HCT116 (cell line): ENCODE measurements at regions not wholly inside any gene's neighbourhood (a gene's known extent, or its start where the extent isn't known, plus 50 kb on each side); places are given as distances from the start of the nearest gene placed in this dataset.

Experiments used
- ATAC-seq: fragments of 200-7000 bp; cut with Tn5 transposase; 2 replicates; pipeline ENCODE4 v1.9.1; 2020; ENCODE audit warnings: mild to moderate bottlenecking, moderate library complexity
- BruUV-seq: library from RNA; stranded (reverse); fragments of 400-500 nt; replicated peaks from 2 replicates; lab custom pipeline; 2021; lab: Mats Ljungman, UMichigan
- CTCF ChIA-PET: fragments of 300-600 bp; sonication (Branson Sonifier 250); formaldehyde crosslinking; loops from one replicate; lab custom pipeline; 2021; ENCODE audit warnings: antibody characterized with exemption; lab: Charles Lee
- POLR2A ChIA-PET: fragments of 300-600, 350-600 bp; sonication (Branson Sonifier 250); formaldehyde crosslinking; loops from one replicate; lab custom pipeline; 2021; ENCODE audit warnings: antibody characterized with exemption; lab: Charles Lee
- RAD21 ChIA-PET, 2 experiments: fragments of 300-600 bp; sonication (Branson Sonifier 250); formaldehyde crosslinking; loops; one replicate each; lab custom pipeline; 2023; ENCODE audit warnings: low total read pairs in 2 of 2; ENCODE audit not compliant: uncharacterized antibody in 2 of 2, unreplicated experiment in 2 of 2, low non-redundant PET in 1 of 2; lab: Charles Lee
- DNase-seq: peaks from one replicate; pipeline ENCODE4 v3.0.0-alpha.2; 2010; ENCODE audit warnings: low read depth, low spot score
- H2AFZ ChIP-seq: fragments of 200-600 bp; shearing (Covaris generic), sonication (generic); 2 replicates; pipeline ENCODE4 v1.6.1; 2017; ENCODE audit warnings: low read depth, mixed run types, mixed read lengths, antibody characterized with exemption, low read length; ENCODE audit not compliant: poor library complexity, severe bottlenecking
- H3K27ac ChIP-seq: 2 replicates; pipeline ENCODE4 v1.5.1; 2012; ENCODE audit warnings: low read depth, low read length
- H3K27me3 ChIP-seq: fragments of 200-600 bp; sonication (generic); 2 replicates; pipeline ENCODE4 v1.6.1; 2016; ENCODE audit warnings: mixed run types, low read length, mixed read lengths; ENCODE audit not compliant: insufficient read depth
- H3K36me3 ChIP-seq, 2 experiments: fragments of 200-500 bp in 1 of 2; fragments of 200-600 bp in 1 of 2; sonication (Bioruptor generic) in 1 of 2; sonication (generic) in 1 of 2; 2 replicates each; pipeline versions ENCODE4 v1.5.1 to v1.6.1; 2014 to 2016; ENCODE audit warnings: low read length in 2 of 2, inconsistent platforms in 1 of 2, mixed read lengths in 1 of 2, mixed run types in 1 of 2; ENCODE audit not compliant: insufficient read depth in 2 of 2, control insufficient read depth in 1 of 2
- H3K4me1 ChIP-seq, 2 experiments: fragments of 200-600 bp in 1 of 2; sonication (generic) in 1 of 2; 2 replicates each; pipeline versions ENCODE4 v1.5.1 to v1.6.1; 2012 to 2017; ENCODE audit warnings: low read length in 2 of 2, inconsistent platforms in 1 of 2, mild to moderate bottlenecking in 1 of 2, mixed read lengths in 1 of 2, mixed run types in 1 of 2, moderate library complexity in 1 of 2; ENCODE audit not compliant: insufficient read depth in 2 of 2, control insufficient read depth in 1 of 2
- H3K4me2 ChIP-seq: fragments of 200-600 bp; sonication (generic); 2 replicates; pipeline ENCODE4 v1.6.1; 2017; ENCODE audit warnings: mixed run types, low read length, mixed read lengths
- H3K4me3 ChIP-seq, 2 experiments: fragments of 200-600 bp in 1 of 2; sonication (generic) in 1 of 2; replicated peaks in 1 of 2; 2 replicates each; pipeline ENCODE4 v1.5.1; 2011 to 2016; ENCODE audit warnings: low read length in 2 of 2, control low read depth in 1 of 2, low read depth in 1 of 2, mild to moderate bottlenecking in 1 of 2, mixed read lengths in 1 of 2, mixed run types in 1 of 2
- H3K79me2 ChIP-seq: fragments of 200-600 bp; sonication (generic); 2 replicates; pipeline ENCODE4 v1.6.1; 2017; ENCODE audit warnings: mild to moderate bottlenecking, mixed run types, low read length, moderate library complexity, mixed read lengths; ENCODE audit not compliant: insufficient read depth
- H3K9ac ChIP-seq: fragments of 200-600 bp; sonication (generic); 2 replicates; pipeline ENCODE4 v1.6.1; 2016; ENCODE audit warnings: low read length, mixed read lengths
- H3K9me2 ChIP-seq: fragments of 200-600 bp; sonication (generic), shearing (Covaris generic); 2 replicates; pipeline ENCODE4 v1.6.1; 2017; ENCODE audit warnings: mixed run types, mild to moderate bottlenecking, moderate library complexity; ENCODE audit not compliant: insufficient read depth
- H3K9me3 ChIP-seq, 2 experiments: fragments of 200-500 bp in 1 of 2; fragments of 200-600 bp in 1 of 2; sonication (Bioruptor generic) in 1 of 2; sonication (generic) in 1 of 2; 2 replicates each; pipeline ENCODE4 v1.6.1; 2014 to 2017; ENCODE audit warnings: low read length in 2 of 2, mixed read lengths in 2 of 2, inconsistent platforms in 1 of 2, low read depth in 1 of 2, mild to moderate bottlenecking in 1 of 2, mixed run types in 1 of 2, moderate library complexity in 1 of 2; ENCODE audit not compliant: control insufficient read depth in 1 of 2, insufficient read depth in 1 of 2
- H4K20me1 ChIP-seq: fragments of 200-600 bp; sonication (generic), shearing (Covaris generic); 2 replicates; pipeline ENCODE4 v1.6.1; 2017; ENCODE audit warnings: mixed run types, mild to moderate bottlenecking, moderate library complexity; ENCODE audit not compliant: insufficient read depth
- JUND ChIP-seq: IDR thresholded peaks from 2 replicates; pipeline ENCODE4 v1.6.1; 2012
- POLR2A ChIP-seq: IDR thresholded peaks from 2 replicates; pipeline ENCODE4 v1.7.0; 2011; ENCODE audit warnings: borderline replicate concordance; ENCODE audit not compliant: insufficient read depth, insufficient read length; ENCODE audit errors: extremely low read depth
- POLR2AphosphoS5 ChIP-seq: IDR thresholded peaks from 2 replicates; pipeline ENCODE4 v1.6.1; 2011; ENCODE audit warnings: mild to moderate bottlenecking, low read depth, low read length, moderate library complexity
- RAD21 ChIP-seq: IDR thresholded peaks from 2 replicates; pipeline ENCODE4 v1.6.1; 2012; ENCODE audit warnings: low read depth, mild to moderate bottlenecking
- SP1 ChIP-seq: IDR thresholded peaks from 2 replicates; pipeline ENCODE4 v1.6.1; 2012; ENCODE audit warnings: low read depth
- TCF7L2 ChIP-seq: IDR thresholded peaks from 2 replicates; pipeline ENCODE4 v1.7.0; 2011; ENCODE audit warnings: borderline replicate concordance, inconsistent platforms; ENCODE audit not compliant: insufficient read depth, insufficient read length; ENCODE audit errors: extremely low read depth
- ZNF274 ChIP-seq: fragments of 200-500 bp; sonication (Bioruptor generic); IDR thresholded peaks from 2 replicates; pipeline ENCODE4 v1.6.1; 2014; ENCODE audit warnings: mild to moderate bottlenecking, low read depth, low read length, inconsistent platforms
- intact Hi-C: fragments of 100-400 bp; cut with micrococcal nuclease; formaldehyde crosslinking; loops from 2 replicates; pipeline ENCODE4 v1.10.0; 2022
- TF ChIP-seq, protein P1 (sequence below), 3 experiments: fragments of 200-600 bp in 1 of 3; sonication (generic) in 1 of 3; IDR thresholded peaks in 2 of 3; conservative IDR thresholded peaks in 1 of 3; 2 replicates each; pipeline ENCODE4 v1.5.1; 2012 to 2017; ENCODE audit warnings: low read depth in 2 of 3, low read length in 2 of 3, antibody characterized with exemption in 1 of 3, borderline replicate concordance in 1 of 3, control low read depth in 1 of 3, mild to moderate bottlenecking in 1 of 3, mixed read lengths in 1 of 3, mixed run types in 1 of 3, moderate library complexity in 1 of 3; ENCODE audit not compliant: insufficient read depth in 1 of 3
- TF ChIP-seq, protein P2 (sequence below): IDR thresholded peaks from 2 replicates; pipeline ENCODE4 v1.6.1; 2012
- TF ChIP-seq, protein P3 (sequence below): IDR thresholded peaks from 2 replicates; pipeline ENCODE4 v1.6.1; 2011; ENCODE audit warnings: mild to moderate bottlenecking, low read length, moderate library complexity; ENCODE audit not compliant: insufficient replicate concordance; ENCODE audit errors: extremely low read depth

DNA sequence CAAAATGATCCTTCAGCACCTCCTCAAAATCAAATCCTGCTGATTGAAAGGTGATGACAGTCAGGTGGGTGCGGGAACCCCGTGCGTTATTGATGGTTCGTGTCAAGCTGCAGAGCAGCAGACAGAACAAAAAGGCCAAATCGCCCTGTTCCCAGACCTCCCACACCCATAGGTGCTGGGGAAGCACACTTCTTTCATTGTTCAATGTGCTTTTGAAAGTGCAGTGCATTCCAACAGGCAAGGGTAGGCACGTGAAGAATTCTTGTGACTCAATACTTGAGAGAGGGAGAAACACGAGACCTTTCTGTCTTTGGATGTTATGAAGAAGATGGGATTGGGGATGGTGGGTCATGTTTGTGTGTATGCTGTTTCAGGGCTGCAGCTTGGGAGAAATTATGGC lies 514.0 kb downstream of the MCTP2 start:
- Histone ChIP-seq H3K9me3 (no peaks in the 10 kb centered on the region), H3K27ac (no peak overlapping the region), H3K79me2 (no peaks in the 10 kb centered on the region), H3K27me3 (no peaks in the 10 kb centered on the region), H3K4me3 (no peak overlapping the region), H2AFZ (no peak overlapping the region), H4K20me1 (no peaks in the 10 kb centered on the region), H3K4me2 (no peak overlapping the region), H3K4me1 (no peaks in the 10 kb centered on the region), H3K36me3 (no peaks in the 10 kb centered on the region), H3K9me2 (no peaks in the 10 kb centered on the region), H3K9ac (no peak overlapping the region)
- ChIA-PET RAD21 (no interaction called here), POLR2A (no interaction called here), CTCF (no interaction called here)
- ATAC-seq (no peak), DNase-seq (no peak)
- no TSS peak for BruUV-seq
- TF ChIP-seq POLR2A, result no peak
- no peak for TF ChIP-seq RAD21
- TF ChIP-seq, protein P1, sequence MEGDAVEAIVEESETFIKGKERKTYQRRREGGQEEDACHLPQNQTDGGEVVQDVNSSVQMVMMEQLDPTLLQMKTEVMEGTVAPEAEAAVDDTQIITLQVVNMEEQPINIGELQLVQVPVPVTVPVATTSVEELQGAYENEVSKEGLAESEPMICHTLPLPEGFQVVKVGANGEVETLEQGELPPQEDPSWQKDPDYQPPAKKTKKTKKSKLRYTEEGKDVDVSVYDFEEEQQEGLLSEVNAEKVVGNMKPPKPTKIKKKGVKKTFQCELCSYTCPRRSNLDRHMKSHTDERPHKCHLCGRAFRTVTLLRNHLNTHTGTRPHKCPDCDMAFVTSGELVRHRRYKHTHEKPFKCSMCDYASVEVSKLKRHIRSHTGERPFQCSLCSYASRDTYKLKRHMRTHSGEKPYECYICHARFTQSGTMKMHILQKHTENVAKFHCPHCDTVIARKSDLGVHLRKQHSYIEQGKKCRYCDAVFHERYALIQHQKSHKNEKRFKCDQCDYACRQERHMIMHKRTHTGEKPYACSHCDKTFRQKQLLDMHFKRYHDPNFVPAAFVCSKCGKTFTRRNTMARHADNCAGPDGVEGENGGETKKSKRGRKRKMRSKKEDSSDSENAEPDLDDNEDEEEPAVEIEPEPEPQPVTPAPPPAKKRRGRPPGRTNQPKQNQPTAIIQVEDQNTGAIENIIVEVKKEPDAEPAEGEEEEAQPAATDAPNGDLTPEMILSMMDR (IDR thresholded peaks at IDR 0.05 in 2 of 3, conservative IDR thresholded peaks at IDR 0.05 in 1 of 3; ENCODE audit: borderline replicate concordance in 1 of 3, insufficient read depth in 1 of 3, low read depth in 2 of 3, low read length in 2 of 3), result no peak
- TF ChIP-seq SP1, result no peak
- TF ChIP-seq, protein P2, sequence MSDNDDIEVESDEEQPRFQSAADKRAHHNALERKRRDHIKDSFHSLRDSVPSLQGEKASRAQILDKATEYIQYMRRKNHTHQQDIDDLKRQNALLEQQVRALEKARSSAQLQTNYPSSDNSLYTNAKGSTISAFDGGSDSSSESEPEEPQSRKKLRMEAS, result no peak
- TF ChIP-seq POLR2AphosphoS5, result no peak
- TF ChIP-seq JUND, result no peak
- no peak for TF ChIP-seq TCF7L2
- TF ChIP-seq ZNF274, result no peak
- intact Hi-C loops, result no loop called here

DNA sequence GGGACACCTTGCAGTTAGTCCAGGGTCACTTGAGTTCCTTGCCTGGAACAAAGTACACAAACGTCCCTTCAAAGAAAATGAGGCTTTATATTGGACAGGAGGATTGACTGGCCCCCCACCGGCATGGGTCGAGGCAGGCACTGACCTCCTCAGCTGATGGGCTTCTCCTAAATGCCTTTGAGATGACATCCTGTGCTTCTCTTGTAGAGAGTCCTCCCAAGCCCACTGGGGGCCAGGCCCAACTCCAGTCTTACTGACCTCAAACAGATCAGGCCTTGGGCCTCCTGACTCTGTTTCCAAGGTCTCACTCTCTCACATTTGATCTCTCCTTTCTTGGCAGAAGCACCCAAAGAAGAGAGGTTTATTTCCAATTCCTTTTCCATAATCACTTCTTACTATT lies 516.1 kb downstream of the MCTP2 start:
- POLR2A ChIA-PET, result no interaction called here
- TF ChIP-seq, protein P3, sequence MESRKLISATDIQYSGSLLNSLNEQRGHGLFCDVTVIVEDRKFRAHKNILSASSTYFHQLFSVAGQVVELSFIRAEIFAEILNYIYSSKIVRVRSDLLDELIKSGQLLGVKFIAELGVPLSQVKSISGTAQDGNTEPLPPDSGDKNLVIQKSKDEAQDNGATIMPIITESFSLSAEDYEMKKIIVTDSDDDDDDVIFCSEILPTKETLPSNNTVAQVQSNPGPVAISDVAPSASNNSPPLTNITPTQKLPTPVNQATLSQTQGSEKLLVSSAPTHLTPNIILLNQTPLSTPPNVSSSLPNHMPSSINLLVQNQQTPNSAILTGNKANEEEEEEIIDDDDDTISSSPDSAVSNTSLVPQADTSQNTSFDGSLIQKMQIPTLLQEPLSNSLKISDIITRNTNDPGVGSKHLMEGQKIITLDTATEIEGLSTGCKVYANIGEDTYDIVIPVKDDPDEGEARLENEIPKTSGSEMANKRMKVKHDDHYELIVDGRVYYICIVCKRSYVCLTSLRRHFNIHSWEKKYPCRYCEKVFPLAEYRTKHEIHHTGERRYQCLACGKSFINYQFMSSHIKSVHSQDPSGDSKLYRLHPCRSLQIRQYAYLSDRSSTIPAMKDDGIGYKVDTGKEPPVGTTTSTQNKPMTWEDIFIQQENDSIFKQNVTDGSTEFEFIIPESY, result no peak
- no peak for TF ChIP-seq ZNF274
- no peak for TF ChIP-seq POLR2AphosphoS5
- no TSS peak for BruUV-seq
- H3K4me1 ChIP-seq, result no peaks in the 10 kb centered on the region
- DNase-seq (no peak), ATAC-seq (no peak)
- no peaks in the 10 kb centered on the region for H3K79me2 ChIP-seq
- RAD21 ChIA-PET, result no interaction called here
- H3K9me2 ChIP-seq, result no peaks in the 10 kb centered on the region
- no peak overlapping the region for H3K27ac ChIP-seq
- H3K4me3 ChIP-seq, result no peak overlapping the region
- intact Hi-C loops, result no loop called here
- no peak overlapping the region for H3K4me2 ChIP-seq
- no peak overlapping the region for H3K9ac ChIP-seq
- H3K36me3 ChIP-seq, result no peaks in the 10 kb centered on the region
- no peak overlapping the region for H2AFZ ChIP-seq
- no peaks in the 10 kb centered on the region for H3K27me3 ChIP-seq
- H4K20me1 ChIP-seq, result no peaks in the 10 kb centered on the region
- CTCF ChIA-PET, result no interaction called here
- no peaks in the 10 kb centered on the region for H3K9me3 ChIP-seq
